H1 (cell line): ENCODE measurements at regions not wholly inside any gene's neighbourhood (a gene's known extent, or its start where the extent isn't known, plus 50 kb on each side); places are given as distances from the start of the nearest gene placed in this dataset.

ENCODE experiments used
- BRCA1 ChIP-seq: IDR thresholded peaks from 2 replicates; pipeline ENCODE4 v1.6.1; 2012; ENCODE audit warnings: low read depth, low read length, improper control_type of control experiment
- EGR1 ChIP-seq: IDR thresholded peaks from 2 replicates; pipeline ENCODE4 v1.6.1; 2011; ENCODE audit warnings: low read depth, low read length, borderline replicate concordance
- FOSL1 ChIP-seq: IDR thresholded peaks from 2 replicates; pipeline ENCODE4 v1.6.1; 2011; ENCODE audit warnings: mild to moderate bottlenecking, low read depth, low read length, moderate library complexity; ENCODE audit not compliant: insufficient read depth
- GABPA ChIP-seq: IDR thresholded peaks from 2 replicates; pipeline ENCODE4 v1.6.1; 2011; ENCODE audit warnings: mild to moderate bottlenecking, low read length, moderate library complexity, borderline replicate concordance; ENCODE audit not compliant: insufficient read depth
- HDAC6 ChIP-seq: IDR thresholded peaks from one replicate; pipeline ENCODE4 v1.7.1; 2012; ENCODE audit warnings: low read depth, mild to moderate bottlenecking, inconsistent platforms, low read length, moderate library complexity
- KDM1A ChIP-seq: fragments of 200-600, 300-600 bp; sonication (generic); IDR thresholded peaks from 2 replicates; pipeline ENCODE4 v1.7.1; 2016; ENCODE audit warnings: mild to moderate bottlenecking, low read length, borderline replicate concordance
- SP4 ChIP-seq: IDR thresholded peaks from 2 replicates; pipeline ENCODE4 v1.6.1; 2012; ENCODE audit warnings: low read length, inconsistent platforms
- TF ChIP-seq, protein P1 (sequence below): IDR thresholded peaks from 2 replicates; pipeline ENCODE4 v1.6.1; 2012; ENCODE audit warnings: low read length, inconsistent platforms

GRCh38 chr7:131008840-131009711, 275.1 kb upstream of the KLF14 start (continued):
- TF ChIP-seq, protein P1, sequence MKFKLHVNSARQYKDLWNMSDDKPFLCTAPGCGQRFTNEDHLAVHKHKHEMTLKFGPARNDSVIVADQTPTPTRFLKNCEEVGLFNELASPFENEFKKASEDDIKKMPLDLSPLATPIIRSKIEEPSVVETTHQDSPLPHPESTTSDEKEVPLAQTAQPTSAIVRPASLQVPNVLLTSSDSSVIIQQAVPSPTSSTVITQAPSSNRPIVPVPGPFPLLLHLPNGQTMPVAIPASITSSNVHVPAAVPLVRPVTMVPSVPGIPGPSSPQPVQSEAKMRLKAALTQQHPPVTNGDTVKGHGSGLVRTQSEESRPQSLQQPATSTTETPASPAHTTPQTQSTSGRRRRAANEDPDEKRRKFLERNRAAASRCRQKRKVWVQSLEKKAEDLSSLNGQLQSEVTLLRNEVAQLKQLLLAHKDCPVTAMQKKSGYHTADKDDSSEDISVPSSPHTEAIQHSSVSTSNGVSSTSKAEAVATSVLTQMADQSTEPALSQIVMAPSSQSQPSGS, result no peak
- TF ChIP-seq FOSL1 (no peak), BRCA1 (no peak), HDAC6 (no peak), SP4 (no peak), KDM1A (no peak), EGR1 (no peak), GABPA (no peak)
